Myocyte (in vitro differentiated cells): ENCODE measurements at regions not wholly inside any gene's neighbourhood (a gene's known extent, or its start where the extent isn't known, plus 50 kb on each side); places are given as distances from the start of the nearest gene placed in this dataset.
A peak's percentile ranks its signal among the peaks of the same experiment; 100 is the strongest.

Experiments used
- DNase-seq: peaks from one replicate; pipeline ENCODE4 v3.0.0-alpha.2; 2012; ENCODE audit warnings: low read depth

GRCh38 chr5:104702212-104702611 lies 1139.6 kb upstream of the NUDT12 start:
- no peak for DNase-seq

GRCh38 chr5:104699438-104699837 lies 1136.8 kb upstream of the NUDT12 start:
- DNase-seq: no peak

GRCh38 chr5:104661256-104661655 lies 1098.7 kb upstream of the NUDT12 start:
- no peak for DNase-seq

GRCh38 chr5:104659497-104659896 lies 1096.9 kb upstream of the NUDT12 start:
- no peak for DNase-seq

- peak; percentile 12 for DNase-seq
Measured at GRCh38 chr5:104652271-104652861, 1089.8 kb upstream of the NUDT12 start.

GRCh38 chr5:104650313-104651055 lies 1087.9 kb upstream of the NUDT12 start:
- DNase-seq: no peak

GRCh38 chr5:104646416-104646815 lies 1083.8 kb upstream of the NUDT12 start:
- no peak for DNase-seq

GRCh38 chr5:104643320-104643719 lies 1080.7 kb upstream of the NUDT12 start:
- DNase-seq: no peak

GRCh38 chr5:104635227-104635626 lies 1072.6 kb upstream of the NUDT12 start:
- no peak for DNase-seq

- DNase-seq: no peak
Measured at GRCh38 chr5:104628911-104629310, 1066.3 kb upstream of the NUDT12 start.

GRCh38 chr5:104626122-104626521 lies 1063.5 kb upstream of the NUDT12 start:
- DNase-seq: no peak

- no peak for DNase-seq
Measured at GRCh38 chr5:104612005-104612404, 1049.4 kb upstream of the NUDT12 start.

- no peak for DNase-seq
Measured at GRCh38 chr5:104611135-104611767, 1048.7 kb upstream of the NUDT12 start.

GRCh38 chr5:104606258-104606829 lies 1043.8 kb upstream of the NUDT12 start:
- DNase-seq: no peak

- DNase-seq: no peak
Measured at GRCh38 chr5:104599726-104600125, 1037.1 kb upstream of the NUDT12 start.

- DNase-seq: peak; percentile 35
Measured at GRCh38 chr5:104598285-104598684, 1035.7 kb upstream of the NUDT12 start.

- no peak for DNase-seq
Measured at GRCh38 chr5:104594850-104595249, 1032.3 kb upstream of the NUDT12 start.

GRCh38 chr5:104576677-104577076 lies 1014.1 kb upstream of the NUDT12 start:
- DNase-seq: no peak

- no peak for DNase-seq
Measured at GRCh38 chr5:104573949-104574709, 1011.5 kb upstream of the NUDT12 start.

GRCh38 chr5:104569621-104570020 lies 1007.0 kb upstream of the NUDT12 start:
- DNase-seq: peak; percentile 13

GRCh38 chr5:104564530-104564929 lies 1001.9 kb upstream of the NUDT12 start:
- DNase-seq: no peak
